ENCODE measurements at regions not wholly inside any gene's neighbourhood (a gene's known extent, or its start where the extent isn't known, plus 50 kb on each side); places are given as distances from the start of the nearest gene placed in this dataset.
"Not testable (repeated sequence)": the region's sequence is repeated elsewhere in the genome, so short reads cannot be mapped to it uniquely, and the experiment has no call there.

GRCh38 chr17:20800146-20800545 lies 220.6 kb downstream of the CDRT15L2 start:
- no peak for DNase-seq
- TF ChIP-seq CTCF (conservative IDR thresholded peaks at IDR 0.05) = no peak
- no peak for TF ChIP-seq EZH2 (IDR thresholded peaks at IDR 0.05; ENCODE audit: low read depth)
- no peaks in the 10 kb centered on the region for H3K9me2 ChIP-seq (ENCODE audit: insufficient read depth)
- no peak overlapping the region for H3K4me3 ChIP-seq
- H2AFZ ChIP-seq = no peak overlapping the region
- H4K20me1 ChIP-seq (ENCODE audit: insufficient read depth) = no peaks in the 10 kb centered on the region
- no peak overlapping the region for H3K4me2 ChIP-seq
- H3K27ac ChIP-seq = no peak overlapping the region
- H3K4me1 ChIP-seq (replicated peaks; ENCODE audit: insufficient read depth) = peaks cover 9% of the 10 kb centered on the region; the same call in 1 of the 2 replicates
- intact Hi-C loops (cut with micrococcal nuclease; ENCODE audit: unreplicated experiment) = loop anchor here (2.0 kb wide), 1 partner anchor 193 kb away; no protein-coding TSS in a partner anchor
- ChIA-PET POLR2A (ENCODE audit: unreplicated experiment) (no interaction called here), CTCF (no interaction called here)
- H3K79me2 ChIP-seq (ENCODE audit: low read depth) = no peaks in the 10 kb centered on the region
- H3F3A ChIP-seq (ENCODE audit: insufficient read depth, low read depth) = no peaks in the 10 kb centered on the region
- H3K36me3 ChIP-seq (ENCODE audit: low read depth) = no peaks in the 10 kb centered on the region
- H3K27me3 ChIP-seq (ENCODE audit: insufficient read depth, low read depth) = no peaks in the 10 kb centered on the region
- H3K9me3 ChIP-seq (ENCODE audit: insufficient read depth, low read depth) = no peaks in the 10 kb centered on the region
- BruUV-seq (replicated peaks) = no TSS peak

- Histone ChIP-seq H3K4me1 (replicated peaks; ENCODE audit: insufficient read depth) (peaks cover 9% of the 10 kb centered on the region; the same call in 1 of the 2 replicates), H3K9me3 (ENCODE audit: insufficient read depth, low read depth) (no peaks in the 10 kb centered on the region), H3K9me2 (ENCODE audit: insufficient read depth) (no peaks in the 10 kb centered on the region), H3K4me2 (no peak overlapping the region), H3K4me3 (no peak overlapping the region), H3K27ac (no peak overlapping the region), H3K79me2 (ENCODE audit: low read depth) (no peaks in the 10 kb centered on the region), H3F3A (ENCODE audit: insufficient read depth, low read depth) (no peaks in the 10 kb centered on the region), H4K20me1 (ENCODE audit: insufficient read depth) (no peaks in the 10 kb centered on the region), H2AFZ (no peak overlapping the region), H3K27me3 (ENCODE audit: insufficient read depth, low read depth) (no peaks in the 10 kb centered on the region), H3K36me3 (ENCODE audit: low read depth) (no peaks in the 10 kb centered on the region)
- POLR2A ChIA-PET (ENCODE audit: unreplicated experiment) = no interaction called here
- no TSS peak for BruUV-seq (replicated peaks)
- CTCF ChIA-PET = no interaction called here
- intact Hi-C loops (cut with micrococcal nuclease; ENCODE audit: unreplicated experiment) = no loop called here
- DNase-seq = no peak
- TF ChIP-seq EZH2 (IDR thresholded peaks at IDR 0.05; ENCODE audit: low read depth) = no peak
- no peak for TF ChIP-seq CTCF (conservative IDR thresholded peaks at IDR 0.05)
Measured at GRCh38 chr17:20805751-20806150, 226.2 kb downstream of the CDRT15L2 start.

GRCh38 chr17:20807566-20807965 lies 228.0 kb downstream of the CDRT15L2 start:
- H3K4me3 ChIP-seq; DNase-seq; H3F3A ChIP-seq (ENCODE audit: insufficient read depth, low read depth); H4K20me1 ChIP-seq (ENCODE audit: insufficient read depth); H2AFZ ChIP-seq; H3K4me1 ChIP-seq (replicated peaks; ENCODE audit: insufficient read depth); H3K9me2 ChIP-seq (ENCODE audit: insufficient read depth); POLR2A ChIA-PET (ENCODE audit: unreplicated experiment); CTCF ChIA-PET; H3K4me2 ChIP-seq; intact Hi-C loops (cut with micrococcal nuclease; ENCODE audit: unreplicated experiment); H3K79me2 ChIP-seq (ENCODE audit: low read depth); BruUV-seq (replicated peaks); H3K27ac ChIP-seq; H3K9me3 ChIP-seq (ENCODE audit: insufficient read depth, low read depth); H3K27me3 ChIP-seq (ENCODE audit: insufficient read depth, low read depth); H3K36me3 ChIP-seq (ENCODE audit: low read depth): not testable (repeated sequence)

- POLR2A ChIA-PET (ENCODE audit: unreplicated experiment); H3F3A ChIP-seq (ENCODE audit: insufficient read depth, low read depth); H3K79me2 ChIP-seq (ENCODE audit: low read depth); BruUV-seq (replicated peaks); intact Hi-C loops (cut with micrococcal nuclease; ENCODE audit: unreplicated experiment); DNase-seq; H3K9me3 ChIP-seq (ENCODE audit: insufficient read depth, low read depth); H3K27ac ChIP-seq; H3K27me3 ChIP-seq (ENCODE audit: insufficient read depth, low read depth); CTCF ChIA-PET; H3K4me3 ChIP-seq; H2AFZ ChIP-seq; H3K36me3 ChIP-seq (ENCODE audit: low read depth); H4K20me1 ChIP-seq (ENCODE audit: insufficient read depth); H3K4me2 ChIP-seq; H3K4me1 ChIP-seq (replicated peaks; ENCODE audit: insufficient read depth); H3K9me2 ChIP-seq (ENCODE audit: insufficient read depth): not testable (repeated sequence)
Measured at GRCh38 chr17:20815410-20815809, 227.4 kb downstream of the USP22 start.
